ENCODE measurements at regions not wholly inside any gene's neighbourhood (a gene's known extent, or its start where the extent isn't known, plus 50 kb on each side); places are given as distances from the start of the nearest gene placed in this dataset.

GRCh38 chr1:220398238-220398637 lies 126.0 kb upstream of the RAB3GAP2 start:
- H4K20me1 ChIP-seq (ENCODE audit: insufficient read depth) = no peaks in the 10 kb centered on the region
- H3K36me3 ChIP-seq (ENCODE audit: low read depth) = no peaks in the 10 kb centered on the region
- H2AFZ ChIP-seq = no peak overlapping the region
- TF ChIP-seq EZH2 (IDR thresholded peaks at IDR 0.05; ENCODE audit: low read depth) (no peak), CTCF (conservative IDR thresholded peaks at IDR 0.05) (no peak)
- CTCF ChIA-PET = no interaction called here
- no peak overlapping the region for H3K27ac ChIP-seq
- H3K4me3 ChIP-seq = no peak overlapping the region
- BruUV-seq (replicated peaks) = no TSS peak
- intact Hi-C loops (cut with micrococcal nuclease; ENCODE audit: unreplicated experiment) = no loop called here
- H3K9me2 ChIP-seq (ENCODE audit: insufficient read depth) = no peaks in the 10 kb centered on the region
- no peak for DNase-seq
- H3K27me3 ChIP-seq (ENCODE audit: insufficient read depth, low read depth) = no peaks in the 10 kb centered on the region
- H3K4me2 ChIP-seq = no peak overlapping the region
- no peaks in the 10 kb centered on the region for H3K79me2 ChIP-seq (ENCODE audit: low read depth)
- peaks cover 20% of the 10 kb centered on the region for H3K4me1 ChIP-seq (replicated peaks; ENCODE audit: insufficient read depth)
- H3K9me3 ChIP-seq (ENCODE audit: insufficient read depth, low read depth) = no peaks in the 10 kb centered on the region
- POLR2A ChIA-PET (ENCODE audit: unreplicated experiment) = no interaction called here
- no peaks in the 10 kb centered on the region for H3F3A ChIP-seq (ENCODE audit: insufficient read depth, low read depth)

GRCh38 chr1:220391491-220391890 lies 119.2 kb upstream of the RAB3GAP2 start:
- ChIA-PET POLR2A (ENCODE audit: unreplicated experiment) (no interaction called here), CTCF (no interaction called here)
- no peaks in the 10 kb centered on the region; the same call in 1 of the 2 replicates for H3K9me2 ChIP-seq (ENCODE audit: insufficient read depth)
- no peaks in the 10 kb centered on the region for H3K79me2 ChIP-seq (ENCODE audit: low read depth)
- BruUV-seq (replicated peaks) = no TSS peak
- H3K4me2 ChIP-seq = 0 out of 2 replicates have a peak overlapping the region, but pooled peaks have one; percentile 10
- no peaks in the 10 kb centered on the region; the same call in 1 of the 2 replicates for H3F3A ChIP-seq (ENCODE audit: insufficient read depth, low read depth)
- H2AFZ ChIP-seq = no peak overlapping the region
- TF ChIP-seq EZH2 (IDR thresholded peaks at IDR 0.05; ENCODE audit: low read depth) (no peak), CTCF (conservative IDR thresholded peaks at IDR 0.05) (no peak)
- H3K4me3 ChIP-seq = no peak overlapping the region
- intact Hi-C loops (cut with micrococcal nuclease; ENCODE audit: unreplicated experiment) = loop anchor here (2.0 kb wide), 1 partner anchor 21 kb away; no protein-coding TSS in a partner anchor
- no peaks in the 10 kb centered on the region for H4K20me1 ChIP-seq (ENCODE audit: insufficient read depth)
- H3K27me3 ChIP-seq (ENCODE audit: insufficient read depth, low read depth) = no peaks in the 10 kb centered on the region
- H3K27ac ChIP-seq = no peak overlapping the region
- no peaks in the 10 kb centered on the region for H3K36me3 ChIP-seq (ENCODE audit: low read depth)
- peaks cover 18% of the 10 kb centered on the region for H3K4me1 ChIP-seq (replicated peaks; ENCODE audit: insufficient read depth)
- peak; percentile 44 to 65 for DNase-seq
- H3K9me3 ChIP-seq (ENCODE audit: insufficient read depth, low read depth) = peaks cover 5% of the 10 kb centered on the region; the same call in 1 of the 2 replicates

- TF ChIP-seq EZH2 (IDR thresholded peaks at IDR 0.05; ENCODE audit: low read depth) (no peak), CTCF (conservative IDR thresholded peaks at IDR 0.05) (no peak)
- H3F3A ChIP-seq (ENCODE audit: insufficient read depth, low read depth) = no peaks in the 10 kb centered on the region; the same call in 1 of the 2 replicates
- no peaks in the 10 kb centered on the region for H4K20me1 ChIP-seq (ENCODE audit: insufficient read depth)
- H3K4me1 ChIP-seq (replicated peaks; ENCODE audit: insufficient read depth) = peaks cover 9% of the 10 kb centered on the region
- ChIA-PET CTCF (no interaction called here), POLR2A (ENCODE audit: unreplicated experiment) (no interaction called here)
- H3K79me2 ChIP-seq (ENCODE audit: low read depth) = no peaks in the 10 kb centered on the region
- no TSS peak for BruUV-seq (replicated peaks)
- H3K4me3 ChIP-seq = no peak overlapping the region
- no peak overlapping the region for H3K4me2 ChIP-seq
- no peaks in the 10 kb centered on the region for H3K27me3 ChIP-seq (ENCODE audit: insufficient read depth, low read depth)
- intact Hi-C loops (cut with micrococcal nuclease; ENCODE audit: unreplicated experiment) = loop anchor here (2.0 kb wide), 1 partner anchor 19 kb away; no protein-coding TSS in a partner anchor
- H3K9me3 ChIP-seq (ENCODE audit: insufficient read depth, low read depth) = peaks cover 12% of the 10 kb centered on the region
- no peak overlapping the region for H2AFZ ChIP-seq
- H3K9me2 ChIP-seq (ENCODE audit: insufficient read depth) = no peaks in the 10 kb centered on the region; the same call in 1 of the 2 replicates
- H3K27ac ChIP-seq = no peak overlapping the region
- H3K36me3 ChIP-seq (ENCODE audit: low read depth) = no peaks in the 10 kb centered on the region
- no peak for DNase-seq
Observed at GRCh38 chr1:220389634-220390033, 117.4 kb upstream of the RAB3GAP2 start.

Data from PC-9 (cell line).